SHP77 (cell line): ENCODE measurements at regions not wholly inside any gene's neighbourhood (a gene's known extent, or its start where the extent isn't known, plus 50 kb on each side); places are given as distances from the start of the nearest gene placed in this dataset.
A peak's percentile ranks its signal among the peaks of the same experiment; 100 is the strongest.
"Not testable (repeated sequence)": the region's sequence is repeated elsewhere in the genome, so short reads cannot be mapped to it uniquely, and the experiment has no call there.

Source experiments
- DNase-seq, 2 experiments: peaks; one replicate each; lab custom pipeline; 2025; lab: John Stamatoyannopoulos, UW

DNA sequence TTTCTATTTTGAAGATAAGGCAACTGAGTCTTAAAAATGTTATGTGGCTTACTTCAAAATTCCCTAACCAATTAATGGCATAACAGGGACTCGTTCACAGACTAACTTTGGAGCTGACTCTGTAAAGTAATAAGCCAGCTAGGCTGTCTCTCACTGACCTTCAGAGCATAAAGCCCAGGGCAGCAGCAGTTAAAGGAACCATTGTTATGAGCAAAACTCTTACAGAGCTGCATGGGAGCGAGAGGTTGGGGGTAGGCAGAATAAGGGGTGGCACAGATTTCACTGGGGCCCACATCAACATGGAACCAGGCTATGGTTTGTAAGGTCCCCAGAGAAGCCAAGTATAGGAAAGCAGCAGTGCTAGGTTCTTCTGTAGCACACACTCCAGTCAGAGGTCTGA lies 637.8 kb downstream of the RFPL4B start:
- no peak for DNase-seq

DNA sequence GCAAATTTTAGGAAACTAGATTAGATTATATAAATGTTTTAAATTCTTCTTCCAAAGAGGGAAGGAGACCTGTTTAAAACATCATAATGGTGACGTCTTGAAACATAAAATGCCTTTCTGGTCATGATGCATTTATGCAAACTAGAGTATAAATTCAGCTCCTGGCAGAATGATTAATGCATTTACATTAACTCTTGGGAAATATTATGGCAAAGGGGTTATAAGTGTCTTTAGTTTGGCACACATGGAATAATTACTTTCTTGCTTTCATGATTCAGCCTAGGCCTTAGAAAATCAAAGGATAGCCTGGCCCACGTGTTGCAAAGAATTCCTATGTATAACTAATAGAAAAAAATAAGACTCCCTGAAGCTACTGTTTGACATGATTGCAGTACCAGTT lies 639.2 kb downstream of the RFPL4B start:
- DNase-seq, result no peak

- DNase-seq, result no peak
Observed at GRCh38 chr6:112988748-112989147, 641.6 kb downstream of the RFPL4B start.

GRCh38 chr6:112990971-112991370 lies 643.8 kb downstream of the RFPL4B start:
- no peak for DNase-seq

DNA sequence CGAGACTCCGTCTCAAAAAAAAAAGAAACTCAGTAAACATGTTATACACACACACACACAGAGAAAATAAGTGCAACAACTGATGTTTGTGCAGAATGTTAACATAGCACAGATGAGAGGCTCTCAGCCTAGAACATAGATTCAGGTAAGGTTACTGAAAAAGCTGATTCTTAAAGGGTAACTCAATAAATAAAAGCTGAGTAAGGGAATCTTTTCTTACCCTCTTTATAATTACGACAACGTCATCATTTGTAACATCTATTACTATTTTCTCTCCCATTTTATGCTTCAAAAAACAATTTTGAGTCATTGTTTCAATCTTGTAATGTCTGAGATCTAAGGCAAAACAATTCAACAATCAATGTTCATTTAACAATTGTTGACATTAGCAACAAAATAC lies 644.8 kb downstream of the RFPL4B start:
- DNase-seq, result no peak

DNA sequence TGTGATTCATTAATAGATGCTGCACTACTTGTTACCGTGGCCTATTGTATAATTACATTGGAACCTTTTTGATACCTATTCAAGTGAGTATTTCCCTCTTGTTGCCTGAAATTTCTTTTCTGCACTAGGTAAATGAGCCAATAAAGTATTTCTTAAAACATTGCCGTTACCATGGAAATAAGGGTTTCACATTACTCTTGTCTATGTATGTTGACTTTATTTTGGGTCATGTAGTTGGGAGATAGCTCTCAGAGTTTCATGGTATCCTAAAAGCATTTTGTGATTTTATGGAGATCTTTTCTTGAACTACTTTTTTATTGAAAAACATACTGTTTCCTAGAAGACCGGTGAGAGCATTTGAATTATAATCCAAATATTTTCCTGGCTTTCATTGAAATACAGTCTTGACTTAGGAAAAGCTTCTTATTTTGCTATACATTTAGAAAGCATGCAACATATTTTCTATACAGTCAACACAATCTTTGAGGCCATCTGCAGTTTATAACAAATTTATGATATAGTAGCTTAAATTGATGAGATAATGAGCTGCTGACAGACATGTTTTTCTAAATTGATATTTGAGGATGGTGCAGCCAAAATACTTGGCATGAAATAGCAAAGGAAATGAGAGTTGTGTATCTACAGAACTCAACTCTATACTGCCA lies 650.4 kb downstream of the RFPL4B start:
- DNase-seq, result no peak

GRCh38 chr6:113004054-113004453 lies 656.9 kb downstream of the RFPL4B start:
- no peak for DNase-seq

GRCh38 chr6:113004470-113005270 lies 657.5 kb downstream of the RFPL4B start:
- no peak for DNase-seq

DNA sequence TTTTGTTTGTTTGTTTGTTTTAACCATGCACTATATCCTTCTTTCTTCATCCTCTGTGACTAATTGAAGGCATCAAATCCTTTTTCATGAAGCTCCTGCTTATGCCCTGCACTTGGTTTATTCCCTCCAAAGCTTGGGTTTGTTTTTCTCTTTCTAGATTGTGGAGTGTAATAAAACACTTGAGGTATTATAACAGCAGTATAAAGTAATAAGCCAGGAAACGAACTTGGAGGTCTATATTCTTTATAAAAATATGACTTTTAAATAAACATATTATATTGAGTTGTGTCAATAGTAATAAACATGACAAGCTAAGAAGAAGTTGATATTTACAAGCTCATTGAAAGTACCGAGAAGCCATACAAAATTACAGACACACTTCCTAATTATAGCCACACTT lies 659.4 kb downstream of the RFPL4B start:
- DNase-seq, result no peak

- DNase-seq, result no peak
Observed at GRCh38 chr6:113009682-113010081, 662.6 kb downstream of the RFPL4B start.

DNA sequence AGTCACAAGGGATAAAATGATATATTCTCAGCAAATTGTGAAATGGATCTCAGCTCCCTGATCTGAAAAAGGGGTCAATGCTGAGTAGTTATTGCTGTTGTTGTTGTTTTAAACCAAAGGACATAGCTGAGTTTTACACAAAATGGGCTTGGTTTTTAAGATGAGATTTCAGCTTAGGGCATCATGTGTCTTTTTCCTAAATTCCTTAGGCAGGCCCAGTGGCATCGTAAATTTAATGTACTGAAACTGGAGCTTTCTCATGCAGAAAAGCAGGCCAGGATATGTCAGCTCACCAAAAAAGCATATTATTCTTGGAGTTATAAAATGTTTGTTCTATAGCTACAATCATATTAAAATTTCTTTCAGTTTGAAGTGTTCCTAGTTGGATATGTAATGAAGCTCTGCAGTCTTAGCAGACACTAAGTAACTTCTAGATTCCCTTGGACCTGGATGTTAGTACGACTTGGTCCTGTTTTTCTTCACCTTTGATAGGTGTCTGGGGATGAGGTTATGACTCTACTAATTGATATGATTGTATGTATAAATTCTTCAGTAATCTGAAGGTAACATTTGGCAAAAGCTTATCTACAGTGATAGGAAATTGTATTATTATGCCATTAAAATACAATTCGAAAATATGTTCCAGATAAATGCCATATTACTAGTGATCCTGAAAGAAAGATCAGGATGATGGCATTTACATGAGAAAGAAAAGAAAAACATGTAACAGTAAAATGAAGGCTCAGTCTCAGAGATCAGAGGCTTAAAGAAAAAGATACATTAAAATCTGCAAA lies 663.3 kb downstream of the RFPL4B start:
- DNase-seq, result no peak

GRCh38 chr6:113011389-113011788 lies 664.3 kb downstream of the RFPL4B start:
- no peak for DNase-seq

GRCh38 chr6:113011801-113012200 lies 664.7 kb downstream of the RFPL4B start:
- no peak for DNase-seq

DNA sequence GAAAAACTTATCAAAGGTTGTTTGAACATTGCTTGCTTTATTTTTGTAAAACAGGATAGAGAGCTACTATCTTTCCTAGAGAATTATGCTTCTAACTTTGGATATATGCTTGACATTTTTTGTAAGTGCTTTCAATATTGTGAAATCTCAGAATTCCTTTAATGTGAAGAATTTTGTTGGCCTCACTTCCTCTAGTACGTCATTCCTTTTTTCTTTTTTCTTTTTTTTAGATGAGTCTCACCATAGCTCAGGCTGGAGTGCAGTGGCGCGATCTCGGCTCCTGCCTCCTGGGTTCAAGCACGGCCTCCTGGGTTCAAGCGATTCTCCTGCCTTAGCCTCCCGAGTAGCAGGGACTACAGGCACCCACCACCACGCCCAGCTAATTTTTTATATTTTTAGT lies 668.1 kb downstream of the RFPL4B start:
- no peak for DNase-seq

- no peak for DNase-seq
Observed at GRCh38 chr6:113017353-113017752, 670.2 kb downstream of the RFPL4B start.

- DNase-seq, result no peak
Observed at GRCh38 chr6:113018351-113019151, 671.4 kb downstream of the RFPL4B start.

DNA sequence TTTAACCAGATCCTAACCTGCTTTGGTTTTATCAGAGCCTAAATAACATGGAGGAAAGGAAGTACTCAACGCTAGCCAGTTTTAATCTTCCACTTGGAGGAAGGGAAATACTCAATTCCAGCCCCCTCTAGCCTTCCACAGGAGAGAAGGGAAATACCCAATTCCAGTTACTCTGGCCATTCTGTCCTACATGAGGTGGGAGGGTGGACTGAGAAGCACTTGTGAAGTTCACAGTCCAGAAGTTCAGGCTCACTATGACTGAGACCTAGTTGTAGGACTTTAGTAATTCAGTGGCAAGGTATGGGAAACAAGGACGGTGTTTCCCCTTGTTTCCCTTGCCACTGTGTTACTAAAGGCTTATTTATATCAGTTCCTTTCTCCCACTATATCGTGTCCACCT lies 672.0 kb downstream of the RFPL4B start:
- DNase-seq, result no peak

- no peak for DNase-seq
Observed at GRCh38 chr6:113027780-113028179, 680.6 kb downstream of the RFPL4B start.

GRCh38 chr6:113029161-113029560 lies 682.0 kb downstream of the RFPL4B start:
- not testable (repeated sequence) for DNase-seq

GRCh38 chr6:113031591-113032238 lies 684.6 kb downstream of the RFPL4B start:
- DNase-seq, result peak in 1 of 2 experiments; percentile 14

GRCh38 chr6:113039005-113039404 lies 691.9 kb downstream of the RFPL4B start:
- no peak for DNase-seq
